GM21737 (cell line): ENCODE measurements at regions not wholly inside any gene's neighbourhood (a gene's known extent, or its start where the extent isn't known, plus 50 kb on each side); places are given as distances from the start of the nearest gene placed in this dataset.

Source experiments
- ATAC-seq: cut with Tn5 transposase; IDR thresholded peaks from one replicate; pipeline ENCODE4 v1.9.1; 2021; ENCODE audit warnings: mild to moderate bottlenecking, moderate library complexity; ENCODE audit not compliant: unreplicated experiment

DNA sequence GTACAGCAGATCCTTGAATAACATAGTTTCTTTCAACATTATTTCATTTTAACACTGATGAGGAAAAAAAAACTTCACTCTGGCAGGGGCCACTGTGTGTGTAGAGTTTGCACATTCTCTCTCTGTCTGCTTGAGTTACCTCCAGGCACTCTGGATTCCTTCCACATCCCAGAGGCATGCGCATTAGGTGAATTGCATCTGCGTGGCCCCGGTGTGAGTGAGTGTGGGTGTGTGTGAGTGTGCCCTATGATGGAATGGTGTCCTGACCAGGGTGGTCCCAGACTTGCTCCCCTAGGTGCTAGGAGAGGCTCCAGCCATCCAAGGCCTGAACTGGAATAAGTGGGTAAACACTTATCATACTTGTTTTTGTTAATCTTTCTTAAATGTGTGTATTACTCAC, 90.6 kb upstream of the LRIG3 start:
- no peak for ATAC-seq

- ATAC-seq: no peak
These were observed 89.8 kb upstream of the LRIG3 start for GRCh38 chr12:59010118-59010517.

GRCh38 chr12:59007620-59008019, 87.3 kb upstream of the LRIG3 start:
- ATAC-seq: no peak

DNA sequence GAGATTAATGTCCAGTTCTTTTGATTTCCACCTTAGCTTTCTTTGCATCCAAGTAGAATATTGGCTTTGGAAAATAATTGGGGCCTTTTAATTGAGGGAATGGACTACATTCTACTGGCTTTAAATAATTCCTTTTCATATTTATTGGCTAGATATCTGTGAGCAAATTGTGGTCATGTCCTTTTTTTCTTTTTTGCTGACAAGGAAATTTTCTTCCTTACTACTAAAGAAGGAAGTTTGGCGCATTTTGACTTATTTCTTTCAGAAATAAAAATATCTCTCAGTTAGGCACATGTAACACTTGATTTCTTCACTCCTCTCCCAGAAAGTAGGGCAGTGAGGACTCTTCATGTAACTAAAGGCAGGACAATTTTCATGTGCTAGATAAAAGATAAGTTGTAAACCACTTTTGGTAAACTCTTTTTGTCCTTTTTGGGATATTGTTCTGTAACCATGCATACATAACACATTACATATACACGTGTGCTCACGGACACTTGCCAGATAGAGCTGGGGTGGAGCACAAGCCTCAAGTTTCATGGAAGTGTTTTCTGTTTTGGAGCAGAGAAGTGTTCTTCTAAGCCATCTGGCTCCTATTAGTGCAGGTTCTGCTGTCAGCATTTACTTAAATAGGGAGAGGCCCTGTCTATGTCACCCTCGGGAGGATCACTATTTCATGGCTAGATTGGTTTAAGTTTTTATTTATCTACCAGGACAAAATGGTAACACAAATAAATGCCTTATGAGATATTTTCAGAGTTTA, 85.1 kb upstream of the LRIG3 start:
- ATAC-seq: no peak

GRCh38 chr12:59004456-59004855, 84.2 kb upstream of the LRIG3 start:
- ATAC-seq: no peak

DNA sequence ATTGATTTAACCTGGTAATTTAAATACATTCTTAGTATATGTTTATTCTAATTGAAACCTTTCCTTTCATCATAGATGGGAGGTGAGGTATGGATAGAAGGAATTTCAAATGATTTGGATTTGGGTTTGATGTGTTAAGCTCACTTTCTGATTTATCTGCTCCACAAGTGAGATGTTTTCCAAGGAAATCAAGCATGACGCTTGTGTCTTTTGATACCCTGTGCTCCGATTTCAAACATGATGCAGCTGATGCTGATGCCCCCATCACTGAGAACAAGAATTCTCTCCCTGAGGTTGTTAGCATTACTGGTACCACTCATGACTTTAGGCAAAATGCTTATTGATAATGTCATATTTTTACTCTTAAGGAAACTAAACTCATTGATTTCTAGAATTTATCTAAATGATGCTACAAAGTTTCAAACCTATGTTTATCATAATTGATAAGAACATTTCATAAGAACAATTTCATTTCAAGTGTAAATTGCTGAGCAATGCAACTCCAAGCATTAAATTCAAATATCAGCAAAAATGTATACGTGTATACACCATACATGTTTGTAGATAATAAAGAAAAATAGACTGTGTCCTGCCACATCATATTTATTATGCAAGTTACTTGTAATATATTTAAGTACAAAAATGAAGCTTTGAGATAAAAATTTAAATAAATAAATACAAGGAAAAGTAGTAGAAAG, 75.5 kb upstream of the LRIG3 start:
- no peak for ATAC-seq

- ATAC-seq: no peak
These were observed 68.5 kb upstream of the LRIG3 start for GRCh38 chr12:58988643-58989344.

DNA sequence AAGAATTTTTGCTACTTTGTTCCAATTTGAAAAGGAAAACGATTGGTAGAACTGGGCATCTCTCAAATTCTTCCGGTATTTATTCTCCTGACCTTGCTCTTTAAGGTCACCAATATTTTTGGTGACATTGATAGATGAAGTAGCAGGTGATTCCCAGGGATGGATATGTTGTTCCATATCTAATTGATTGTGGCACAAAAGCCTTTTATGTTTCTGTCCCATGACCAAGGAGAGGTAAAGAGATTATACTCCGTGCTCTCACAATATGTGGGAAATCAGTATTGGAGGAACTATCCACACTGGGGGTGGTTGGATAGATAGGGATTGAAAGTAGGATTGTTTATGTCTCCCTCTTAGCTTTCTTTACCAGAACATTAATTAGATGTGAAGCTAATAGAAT, 61.7 kb upstream of the LRIG3 start:
- ATAC-seq: no peak

DNA sequence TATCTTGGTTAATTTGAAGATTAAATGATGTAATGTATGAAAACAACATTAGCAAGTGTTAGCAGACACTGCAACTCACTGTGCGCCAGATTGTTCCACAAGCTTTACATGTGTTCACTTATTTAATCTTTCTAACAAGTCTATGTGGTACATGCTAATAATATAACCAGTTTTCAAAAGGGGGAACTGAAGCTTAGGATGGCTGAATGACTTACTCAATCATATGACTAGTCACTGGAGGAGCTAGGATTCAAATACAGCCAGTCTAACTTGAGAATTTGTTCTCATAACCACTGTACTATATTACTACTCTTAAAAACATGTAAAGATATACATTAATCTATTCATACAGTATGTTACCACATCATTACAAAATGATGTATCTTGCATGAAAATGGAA, 60.5 kb upstream of the LRIG3 start:
- no peak for ATAC-seq

- ATAC-seq: no peak
These were observed 58.4 kb upstream of the LRIG3 start for GRCh38 chr12:58978717-58979116.

- ATAC-seq: no peak
These were observed 57.2 kb upstream of the LRIG3 start for GRCh38 chr12:58977476-58977875.

DNA sequence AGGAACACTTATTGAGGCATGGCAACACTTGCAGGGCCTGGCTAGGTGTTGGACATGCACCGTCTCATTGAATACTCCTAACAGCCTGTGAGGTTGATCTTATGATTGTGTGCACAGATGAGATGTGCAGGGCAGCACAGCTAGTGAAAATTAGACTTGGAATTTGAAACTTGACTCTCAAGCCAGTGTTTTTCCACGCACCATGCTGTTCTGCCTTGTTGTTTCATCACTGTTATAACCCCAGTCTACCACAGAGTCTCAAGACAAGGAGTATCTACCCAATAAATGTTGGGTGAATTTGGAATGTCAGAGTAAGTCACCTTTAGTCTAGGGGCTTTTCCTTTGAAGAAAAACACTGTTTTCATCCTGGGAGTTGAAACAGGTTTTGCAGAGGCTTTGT, 55.8 kb upstream of the LRIG3 start:
- no peak for ATAC-seq
